ENCODE measurements at regions not wholly inside any gene's neighbourhood (a gene's known extent, or its start where the extent isn't known, plus 50 kb on each side); places are given as distances from the start of the nearest gene placed in this dataset.

DNA sequence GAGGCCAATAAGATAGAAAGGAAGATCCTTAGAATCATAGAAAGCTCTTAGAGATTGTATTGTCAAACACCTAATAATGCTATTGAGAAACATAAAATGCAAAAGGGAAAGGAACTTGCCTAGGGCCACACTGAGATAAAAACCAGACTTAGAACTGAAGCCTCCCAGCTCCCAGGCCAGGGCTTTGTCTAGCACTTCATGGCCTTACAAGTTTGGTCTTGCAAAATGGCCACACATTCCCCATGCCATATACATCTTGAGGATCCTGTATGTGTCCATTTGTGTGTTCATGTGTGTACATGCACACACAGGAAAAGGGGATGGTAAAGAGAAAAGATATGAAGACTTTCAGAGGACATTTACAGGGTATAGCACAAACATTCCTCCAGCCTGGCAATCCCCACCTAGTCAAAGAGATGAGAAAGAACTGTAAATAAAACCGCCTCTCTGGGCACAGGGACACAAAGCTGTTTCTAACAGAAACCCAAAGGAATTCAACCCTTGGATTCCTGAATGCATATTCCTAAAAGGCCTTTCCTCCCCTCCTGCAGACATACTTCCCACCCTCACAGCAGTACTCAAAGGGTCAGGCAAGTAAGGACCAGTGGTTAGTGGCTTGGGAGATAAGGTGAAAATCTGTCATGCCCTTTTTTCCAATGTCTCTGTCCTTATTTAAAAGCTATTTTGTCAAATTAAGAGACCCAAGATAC, 99.7 kb upstream of the KLHL29 start:
- no peak for TF ChIP-seq FOXA1 (IDR thresholded peaks at IDR 0.05)
- TF ChIP-seq HDGF (IDR thresholded peaks at IDR 0.05; ENCODE audit: borderline replicate concordance): no peak
- TF ChIP-seq LEF1 (IDR thresholded peaks at IDR 0.05; ENCODE audit: borderline replicate concordance): no peak
- no peak for TF ChIP-seq ZNF384 (IDR thresholded peaks at IDR 0.05)
- no peak for TF ChIP-seq CTBP1 (IDR thresholded peaks at IDR 0.05; ENCODE audit: borderline replicate concordance)
- no peak for TF ChIP-seq SP1 (IDR thresholded peaks at IDR 0.05)
- no peak for TF ChIP-seq TARDBP (IDR thresholded peaks at IDR 0.05)
- no peak for TF ChIP-seq L3MBTL2 (conservative IDR thresholded peaks at IDR 0.05)
- TF ChIP-seq, protein P1, sequence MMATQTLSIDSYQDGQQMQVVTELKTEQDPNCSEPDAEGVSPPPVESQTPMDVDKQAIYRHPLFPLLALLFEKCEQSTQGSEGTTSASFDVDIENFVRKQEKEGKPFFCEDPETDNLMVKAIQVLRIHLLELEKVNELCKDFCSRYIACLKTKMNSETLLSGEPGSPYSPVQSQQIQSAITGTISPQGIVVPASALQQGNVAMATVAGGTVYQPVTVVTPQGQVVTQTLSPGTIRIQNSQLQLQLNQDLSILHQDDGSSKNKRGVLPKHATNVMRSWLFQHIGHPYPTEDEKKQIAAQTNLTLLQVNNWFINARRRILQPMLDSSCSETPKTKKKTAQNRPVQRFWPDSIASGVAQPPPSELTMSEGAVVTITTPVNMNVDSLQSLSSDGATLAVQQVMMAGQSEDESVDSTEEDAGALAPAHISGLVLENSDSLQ (IDR thresholded peaks at IDR 0.05): no peak
- no peak for TF ChIP-seq SUZ12 (IDR thresholded peaks at IDR 0.05)
- no peak for TF ChIP-seq FOXK2 (IDR thresholded peaks at IDR 0.05)
- ChIA-PET CTCF (no interaction called here), POLR2A (no interaction called here)
- no peak for DNase-seq (ENCODE audit: extremely low spot score)

DNA sequence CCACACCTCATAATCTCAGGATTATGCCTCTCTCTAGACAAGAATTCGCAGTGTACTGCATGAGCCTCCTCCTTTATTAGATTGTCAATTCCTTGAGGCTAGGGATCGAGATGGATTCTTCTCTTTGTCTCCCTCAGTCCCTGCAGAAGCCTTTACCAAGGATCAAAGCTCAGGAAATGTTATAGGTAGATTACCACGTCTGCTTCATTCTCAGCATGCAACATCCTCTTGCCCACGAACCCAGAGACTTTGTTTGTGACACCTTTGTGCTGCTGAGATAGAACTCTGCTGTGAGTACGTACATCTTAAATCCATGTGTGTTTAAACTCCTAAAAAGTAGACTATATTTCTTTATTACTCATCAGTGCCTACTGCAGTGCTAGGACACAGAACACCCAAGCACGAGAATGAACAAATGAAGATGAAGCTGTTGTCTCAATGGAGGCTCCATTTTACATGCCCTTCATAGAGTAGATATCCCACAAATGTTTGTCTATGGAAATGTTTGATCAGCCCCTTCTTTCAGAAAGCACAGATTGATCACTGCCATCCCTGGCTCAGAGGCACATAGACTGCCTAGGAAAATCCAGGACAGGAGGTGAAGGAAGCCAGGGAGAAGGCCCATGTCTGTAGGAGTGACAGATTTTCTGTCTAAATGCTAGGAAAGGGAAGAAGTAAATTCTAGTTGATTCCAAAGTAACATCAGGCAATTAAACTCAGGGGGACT, 98.8 kb upstream of the KLHL29 start:
- TF ChIP-seq ZNF384 (IDR thresholded peaks at IDR 0.05) (no peak), NFRKB (IDR thresholded peaks at IDR 0.05) (no peak), CTBP1 (IDR thresholded peaks at IDR 0.05; ENCODE audit: borderline replicate concordance) (no peak), TARDBP (IDR thresholded peaks at IDR 0.05) (no peak), FOXK2 (IDR thresholded peaks at IDR 0.05) (no peak), HDGF (IDR thresholded peaks at IDR 0.05; ENCODE audit: borderline replicate concordance) (no peak), SP1 (IDR thresholded peaks at IDR 0.05) (no peak), FOXM1 (IDR thresholded peaks at IDR 0.05; ENCODE audit: borderline replicate concordance) (no peak), BHLHE40 (IDR thresholded peaks at IDR 0.05; ENCODE audit: borderline replicate concordance) (no peak), FOXA1 (IDR thresholded peaks at IDR 0.05) (no peak), L3MBTL2 (conservative IDR thresholded peaks at IDR 0.05) (no peak), LEF1 (IDR thresholded peaks at IDR 0.05; ENCODE audit: borderline replicate concordance) (no peak), SUZ12 (IDR thresholded peaks at IDR 0.05) (no peak)
- TF ChIP-seq, protein P1 (IDR thresholded peaks at IDR 0.05): no peak
- no peak for DNase-seq (ENCODE audit: extremely low spot score)
- CTCF ChIA-PET: no interaction called here
- POLR2A ChIA-PET: no interaction called here

DNA sequence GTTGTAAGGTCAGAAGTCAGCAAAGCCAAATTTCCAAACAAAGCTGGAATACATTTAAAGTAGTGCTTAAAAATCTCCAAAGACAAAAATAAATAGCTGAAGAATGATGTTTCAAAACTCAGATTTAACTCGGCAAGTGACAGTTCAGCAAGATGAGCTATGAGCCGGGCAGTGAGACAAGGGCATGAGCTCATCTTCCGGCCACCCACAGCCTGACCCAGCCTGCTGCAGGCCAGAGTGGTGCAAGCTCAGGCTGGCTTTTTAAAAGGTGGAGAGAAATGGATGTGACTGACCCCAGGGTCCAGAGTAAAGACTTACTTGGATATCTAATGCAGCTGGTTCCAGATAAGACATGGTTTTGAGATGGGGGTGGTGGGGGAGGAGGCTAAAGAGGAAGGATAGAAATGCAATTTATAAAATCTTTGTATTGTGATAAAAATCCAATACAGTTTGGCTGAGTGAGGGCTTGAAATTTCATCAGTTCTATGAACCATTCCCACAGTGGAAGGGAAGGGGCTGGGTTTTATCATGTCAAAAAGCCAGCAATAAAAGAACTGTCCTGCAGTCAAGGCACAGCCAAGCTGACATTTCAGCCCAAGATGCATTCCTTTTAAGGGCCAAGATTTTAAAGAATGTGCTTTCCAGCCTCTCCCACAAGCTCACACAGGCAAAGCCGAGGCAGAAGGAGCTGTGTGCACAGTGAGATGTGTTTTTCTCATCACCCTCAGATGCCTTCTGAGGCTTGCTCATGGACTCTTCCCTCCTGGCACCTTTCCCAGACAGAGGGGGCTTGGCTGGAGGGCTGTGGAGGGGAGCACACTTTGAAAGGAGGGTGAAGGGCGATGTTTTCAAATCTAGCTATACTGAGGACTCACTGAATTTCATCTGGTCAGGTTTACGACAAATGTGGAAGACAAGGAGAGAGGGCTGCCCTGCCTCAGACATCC, 97.9 kb upstream of the KLHL29 start:
- POLR2A ChIA-PET: interaction anchor here (0.6 kb wide), 1 partner anchor 212 kb away, joined by 3 read pairs; no protein-coding TSS in a partner anchor
- no peak for TF ChIP-seq FOXK2 (IDR thresholded peaks at IDR 0.05)
- no peak for TF ChIP-seq SUZ12 (IDR thresholded peaks at IDR 0.05)
- no peak for TF ChIP-seq HDGF (IDR thresholded peaks at IDR 0.05; ENCODE audit: borderline replicate concordance)
- TF ChIP-seq TARDBP (IDR thresholded peaks at IDR 0.05): no peak
- no peak for TF ChIP-seq ELF4 (IDR thresholded peaks at IDR 0.05)
- no peak for TF ChIP-seq NFRKB (IDR thresholded peaks at IDR 0.05)
- TF ChIP-seq ZNF384 (IDR thresholded peaks at IDR 0.05): no peak
- no peak for TF ChIP-seq SP1 (IDR thresholded peaks at IDR 0.05)
- TF ChIP-seq, protein P1 (IDR thresholded peaks at IDR 0.05): no peak
- TF ChIP-seq LEF1 (IDR thresholded peaks at IDR 0.05; ENCODE audit: borderline replicate concordance): no peak
- DNase-seq (ENCODE audit: extremely low spot score): no peak
- CTCF ChIA-PET: interaction anchor here (1.3 kb wide), 1 partner anchor 10 kb away, joined by 3 read pairs; no protein-coding TSS in a partner anchor

DNA sequence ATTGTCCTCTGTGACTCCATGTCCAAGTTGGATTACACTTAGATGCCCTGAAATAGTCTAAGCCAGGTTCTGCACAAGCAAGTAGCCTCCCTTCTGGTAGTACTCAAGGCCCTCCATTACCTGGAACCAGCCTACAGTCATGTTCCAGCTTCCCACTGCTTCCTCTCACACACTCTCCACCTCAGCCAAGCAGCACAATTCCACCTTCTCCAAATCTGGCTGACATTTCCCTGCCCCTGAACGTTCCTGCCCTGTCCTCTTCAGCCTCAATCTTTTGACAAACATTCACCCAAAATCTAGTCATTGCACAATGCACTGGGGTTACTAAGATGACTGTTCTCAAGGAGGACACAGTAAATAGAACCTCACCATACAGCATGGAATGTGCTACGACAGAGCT, 95.3 kb upstream of the KLHL29 start:
- DNase-seq (ENCODE audit: extremely low spot score): no peak
- POLR2A ChIA-PET: no interaction called here
- CTCF ChIA-PET: no interaction called here
- no peak for TF ChIP-seq ELF4 (IDR thresholded peaks at IDR 0.05)
- no peak for TF ChIP-seq BHLHE40 (IDR thresholded peaks at IDR 0.05; ENCODE audit: borderline replicate concordance)
- no peak for TF ChIP-seq FOXA1 (IDR thresholded peaks at IDR 0.05)
- TF ChIP-seq NFRKB (IDR thresholded peaks at IDR 0.05): no peak
- no peak for TF ChIP-seq L3MBTL2 (conservative IDR thresholded peaks at IDR 0.05)
- TF ChIP-seq, protein P1 (IDR thresholded peaks at IDR 0.05): no peak
- no peak for TF ChIP-seq SP1 (IDR thresholded peaks at IDR 0.05)
- TF ChIP-seq SUZ12 (IDR thresholded peaks at IDR 0.05): no peak
- TF ChIP-seq FOXM1 (IDR thresholded peaks at IDR 0.05; ENCODE audit: borderline replicate concordance): no peak
- TF ChIP-seq HDGF (IDR thresholded peaks at IDR 0.05; ENCODE audit: borderline replicate concordance): no peak
- TF ChIP-seq LEF1 (IDR thresholded peaks at IDR 0.05; ENCODE audit: borderline replicate concordance): no peak
- TF ChIP-seq CTBP1 (IDR thresholded peaks at IDR 0.05; ENCODE audit: borderline replicate concordance): no peak
- TF ChIP-seq ZNF384 (IDR thresholded peaks at IDR 0.05): no peak
- no peak for TF ChIP-seq ARNT (IDR thresholded peaks at IDR 0.05)
- TF ChIP-seq FOXK2 (IDR thresholded peaks at IDR 0.05): no peak
